Fibroblast of lung (primary cell): ENCODE measurements at regions not wholly inside any gene's neighbourhood (a gene's known extent, or its start where the extent isn't known, plus 50 kb on each side); places are given as distances from the start of the nearest gene placed in this dataset.

ENCODE experiments used
- EZH2 ChIP-seq: IDR thresholded peaks from 2 replicates; pipeline ENCODE4 v1.5.1; 2012; ENCODE audit warnings: low read length, control low read depth, mild to moderate bottlenecking; ENCODE audit errors: missing control alignments
- TF ChIP-seq, protein P1 (sequence below), 2 donors: IDR thresholded peaks in 1 of 2; conservative IDR thresholded peaks in 1 of 2; 1 replicate in 1 of 2; 2 replicates in 1 of 2; pipeline ENCODE4 v1.5.1; 2011 to 2012; ENCODE audit warnings: low read length in 2 of 2, control low read depth in 1 of 2, inconsistent platforms in 1 of 2, low read depth in 1 of 2, mild to moderate bottlenecking in 1 of 2

DNA sequence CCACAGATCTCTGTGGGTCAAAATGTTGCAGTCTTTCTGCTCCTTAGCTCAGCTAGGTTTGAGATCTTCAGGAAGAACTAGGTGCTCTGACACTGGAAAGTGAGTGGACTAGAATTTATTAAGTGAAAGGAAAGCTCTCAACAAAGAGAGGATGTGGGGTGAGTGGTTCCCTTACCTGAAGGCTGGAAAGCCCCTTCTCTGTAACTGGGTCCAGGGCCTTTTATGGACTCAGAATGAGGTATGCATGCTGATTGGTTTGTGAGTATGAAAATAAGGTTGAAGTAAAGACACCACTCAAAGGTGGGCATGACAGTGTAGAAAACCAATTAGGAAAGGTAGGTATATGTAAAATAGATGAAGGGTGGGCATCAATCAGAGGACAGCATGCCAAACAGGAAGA lies 485.5 kb downstream of the CD109 start:
- TF ChIP-seq, protein P1, sequence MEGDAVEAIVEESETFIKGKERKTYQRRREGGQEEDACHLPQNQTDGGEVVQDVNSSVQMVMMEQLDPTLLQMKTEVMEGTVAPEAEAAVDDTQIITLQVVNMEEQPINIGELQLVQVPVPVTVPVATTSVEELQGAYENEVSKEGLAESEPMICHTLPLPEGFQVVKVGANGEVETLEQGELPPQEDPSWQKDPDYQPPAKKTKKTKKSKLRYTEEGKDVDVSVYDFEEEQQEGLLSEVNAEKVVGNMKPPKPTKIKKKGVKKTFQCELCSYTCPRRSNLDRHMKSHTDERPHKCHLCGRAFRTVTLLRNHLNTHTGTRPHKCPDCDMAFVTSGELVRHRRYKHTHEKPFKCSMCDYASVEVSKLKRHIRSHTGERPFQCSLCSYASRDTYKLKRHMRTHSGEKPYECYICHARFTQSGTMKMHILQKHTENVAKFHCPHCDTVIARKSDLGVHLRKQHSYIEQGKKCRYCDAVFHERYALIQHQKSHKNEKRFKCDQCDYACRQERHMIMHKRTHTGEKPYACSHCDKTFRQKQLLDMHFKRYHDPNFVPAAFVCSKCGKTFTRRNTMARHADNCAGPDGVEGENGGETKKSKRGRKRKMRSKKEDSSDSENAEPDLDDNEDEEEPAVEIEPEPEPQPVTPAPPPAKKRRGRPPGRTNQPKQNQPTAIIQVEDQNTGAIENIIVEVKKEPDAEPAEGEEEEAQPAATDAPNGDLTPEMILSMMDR (conservative IDR thresholded peaks at IDR 0.05 in 1 of 2, IDR thresholded peaks at IDR 0.05 in 1 of 2; ENCODE audit: low read depth in 1 of 2, low read length in 2 of 2), result no peak
- no peak for TF ChIP-seq EZH2
